SK-N-SH treated with all-trans-retinoic acid at 6 μM for 48 hours (cell line): ENCODE measurements at regions not wholly inside any gene's neighbourhood (a gene's known extent, or its start where the extent isn't known, plus 50 kb on each side); places are given as distances from the start of the nearest gene placed in this dataset.
"Not testable (repeated sequence)": the region's sequence is repeated elsewhere in the genome, so short reads cannot be mapped to it uniquely, and the experiment has no call there.

Experiments
- ATAC-seq: fragments of 200-7000 bp; cut with Tn5 transposase; 3 replicates; pipeline ENCODE4 v1.9.1; 2020; ENCODE audit warnings: mild to moderate bottlenecking, moderate library complexity
- ARNTL ChIP-seq: fragments of 450-650 bp; formaldehyde crosslinking; IDR thresholded peaks from 2 replicates; pipeline ENCODE4 v1.5.0; 2020; ENCODE audit warnings: low read depth, mild to moderate bottlenecking, moderate library complexity, borderline replicate concordance
- BACH2 ChIP-seq: fragments of 250-450 bp; sonication (Bioruptor Pico); IDR thresholded peaks from 2 replicates; pipeline ENCODE4 v1.9.0; 2021; ENCODE audit warnings: mild to moderate bottlenecking, borderline replicate concordance
- CSDC2 ChIP-seq: fragments of 250-450 bp; sonication (Bioruptor Pico); IDR thresholded peaks from 2 replicates; pipeline ENCODE4 v1.5.0; 2020; ENCODE audit warnings: mild to moderate bottlenecking, moderate library complexity
- ESRRG ChIP-seq: fragments of 250-450 bp; sonication (Bioruptor Pico); IDR thresholded peaks from 2 replicates; pipeline ENCODE4 v1.6.1; 2021; ENCODE audit warnings: mild to moderate bottlenecking
- ISL1 ChIP-seq: fragments of 250-450 bp; sonication (Bioruptor Pico); IDR thresholded peaks from 2 replicates; pipeline ENCODE4 v2.1.2; 2022; ENCODE audit warnings: mild to moderate bottlenecking, moderate library complexity
- PPARA ChIP-seq: fragments of 250-450 bp; sonication (Bioruptor Pico); IDR thresholded peaks from 2 replicates; pipeline ENCODE4 v1.5.0; 2020; ENCODE audit warnings: mild to moderate bottlenecking, borderline replicate concordance
- SNAI2 ChIP-seq: fragments of 250-450 bp; sonication (Bioruptor Pico); IDR thresholded peaks from 2 replicates; pipeline ENCODE4 v1.5.0; 2020; ENCODE audit warnings: mild to moderate bottlenecking, moderate library complexity
- TCF4 ChIP-seq: fragments of 250-450 bp; sonication (Bioruptor Pico); IDR thresholded peaks from 2 replicates; pipeline ENCODE4 v1.8.0; 2021; ENCODE audit warnings: mild to moderate bottlenecking, moderate library complexity, borderline replicate concordance
- TOX ChIP-seq: fragments of 250-450 bp; sonication (Bioruptor Pico); IDR thresholded peaks from 2 replicates; pipeline ENCODE4 v1.8.0; 2021; ENCODE audit warnings: mild to moderate bottlenecking, moderate library complexity, borderline replicate concordance
- ZC3H10 ChIP-seq: fragments of 250-450 bp; sonication (Bioruptor Pico); IDR thresholded peaks from 2 replicates; pipeline ENCODE4 v1.5.1; 2021; ENCODE audit warnings: mild to moderate bottlenecking, moderate library complexity
- ZFP3 ChIP-seq: fragments of 250-450 bp; sonication (Bioruptor Pico); IDR thresholded peaks from 2 replicates; pipeline ENCODE4 v1.5.0; 2020; ENCODE audit warnings: mild to moderate bottlenecking, moderate library complexity
- ZFP30 ChIP-seq: fragments of 450-650 bp; formaldehyde crosslinking; IDR thresholded peaks from 2 replicates; pipeline ENCODE4 v1.5.0; 2022; ENCODE audit warnings: mild to moderate bottlenecking, moderate library complexity
- ZNF565 ChIP-seq: fragments of 450-650 bp; formaldehyde crosslinking; conservative IDR thresholded peaks from 2 replicates; pipeline ENCODE4 v1.5.0; 2020; ENCODE audit warnings: low read depth, mild to moderate bottlenecking, moderate library complexity
- ZNF70 ChIP-seq: fragments of 450-650 bp; formaldehyde crosslinking; IDR thresholded peaks from 2 replicates; pipeline ENCODE4 v1.5.0; 2020; ENCODE audit warnings: mild to moderate bottlenecking, moderate library complexity
- ZNF8 ChIP-seq: fragments of 450-650 bp; formaldehyde crosslinking; IDR thresholded peaks from 2 replicates; pipeline ENCODE4 v1.5.0; 2020; ENCODE audit warnings: mild to moderate bottlenecking, moderate library complexity
- TF ChIP-seq, protein P1 (sequence below): fragments of 250-450 bp; sonication (Bioruptor Pico); IDR thresholded peaks from 2 replicates; pipeline ENCODE4 v1.5.0; 2020; ENCODE audit warnings: mild to moderate bottlenecking, moderate library complexity
- TF ChIP-seq, protein P2 (sequence below): fragments of 250-450 bp; sonication (Bioruptor Pico); IDR thresholded peaks from 2 replicates; pipeline ENCODE4 v1.8.0; 2020; ENCODE audit warnings: mild to moderate bottlenecking, moderate library complexity, borderline replicate concordance
- TF ChIP-seq, protein P3 (sequence below): fragments of 250-450 bp; sonication (Bioruptor Pico); IDR thresholded peaks from 2 replicates; pipeline ENCODE4 v1.8.0; 2021; ENCODE audit warnings: low read depth, mild to moderate bottlenecking, moderate library complexity, borderline replicate concordance
- TF ChIP-seq, protein P4 (sequence below): fragments of 250-450 bp; sonication (Bioruptor Pico); IDR thresholded peaks from 2 replicates; pipeline ENCODE4 v1.5.1; 2021; ENCODE audit warnings: mild to moderate bottlenecking, moderate library complexity
- TF ChIP-seq, protein P5 (sequence below): fragments of 250-450 bp; sonication (Bioruptor Pico); IDR thresholded peaks from 2 replicates; pipeline ENCODE4 v1.5.1; 2020; ENCODE audit warnings: low read depth, mild to moderate bottlenecking, moderate library complexity

DNA sequence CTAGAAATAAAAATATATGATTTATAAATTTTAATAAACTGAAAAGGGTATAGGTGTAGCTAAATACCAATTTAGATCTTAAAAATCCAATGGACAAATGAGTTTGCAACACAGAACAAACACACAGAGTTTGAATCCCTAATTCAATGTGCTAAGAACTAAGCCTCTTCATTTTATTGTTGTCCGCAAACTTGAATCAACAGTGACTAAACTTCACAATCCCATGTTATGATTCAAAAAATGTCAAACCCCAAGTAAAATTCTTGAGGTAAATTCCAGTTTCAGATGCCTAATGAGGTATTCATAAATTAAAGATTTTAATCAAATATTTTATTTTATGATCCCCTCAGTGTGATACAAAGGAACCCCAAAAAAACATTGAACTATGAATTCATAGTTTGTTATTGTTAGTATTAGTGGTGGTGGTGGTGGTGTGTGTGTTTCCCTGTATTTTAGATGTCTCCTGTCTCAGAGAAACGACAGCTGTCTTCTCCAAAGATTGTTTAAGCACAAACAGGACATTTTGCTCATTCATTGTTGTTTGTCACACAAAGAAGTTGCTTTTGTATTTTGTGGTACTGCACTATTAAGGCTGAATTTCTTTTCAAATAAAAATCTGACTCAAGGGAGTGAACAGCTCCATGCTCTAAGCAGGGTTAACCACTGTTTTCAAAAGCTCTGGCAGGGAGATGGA lies 259.8 kb downstream of the OSR1 start:
- TF ChIP-seq, protein P1, sequence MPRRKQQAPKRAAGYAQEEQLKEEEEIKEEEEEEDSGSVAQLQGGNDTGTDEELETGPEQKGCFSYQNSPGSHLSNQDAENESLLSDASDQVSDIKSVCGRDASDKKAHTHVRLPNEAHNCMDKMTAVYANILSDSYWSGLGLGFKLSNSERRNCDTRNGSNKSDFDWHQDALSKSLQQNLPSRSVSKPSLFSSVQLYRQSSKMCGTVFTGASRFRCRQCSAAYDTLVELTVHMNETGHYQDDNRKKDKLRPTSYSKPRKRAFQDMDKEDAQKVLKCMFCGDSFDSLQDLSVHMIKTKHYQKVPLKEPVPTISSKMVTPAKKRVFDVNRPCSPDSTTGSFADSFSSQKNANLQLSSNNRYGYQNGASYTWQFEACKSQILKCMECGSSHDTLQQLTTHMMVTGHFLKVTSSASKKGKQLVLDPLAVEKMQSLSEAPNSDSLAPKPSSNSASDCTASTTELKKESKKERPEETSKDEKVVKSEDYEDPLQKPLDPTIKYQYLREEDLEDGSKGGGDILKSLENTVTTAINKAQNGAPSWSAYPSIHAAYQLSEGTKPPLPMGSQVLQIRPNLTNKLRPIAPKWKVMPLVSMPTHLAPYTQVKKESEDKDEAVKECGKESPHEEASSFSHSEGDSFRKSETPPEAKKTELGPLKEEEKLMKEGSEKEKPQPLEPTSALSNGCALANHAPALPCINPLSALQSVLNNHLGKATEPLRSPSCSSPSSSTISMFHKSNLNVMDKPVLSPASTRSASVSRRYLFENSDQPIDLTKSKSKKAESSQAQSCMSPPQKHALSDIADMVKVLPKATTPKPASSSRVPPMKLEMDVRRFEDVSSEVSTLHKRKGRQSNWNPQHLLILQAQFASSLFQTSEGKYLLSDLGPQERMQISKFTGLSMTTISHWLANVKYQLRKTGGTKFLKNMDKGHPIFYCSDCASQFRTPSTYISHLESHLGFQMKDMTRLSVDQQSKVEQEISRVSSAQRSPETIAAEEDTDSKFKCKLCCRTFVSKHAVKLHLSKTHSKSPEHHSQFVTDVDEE, result no peak
- TF ChIP-seq ZC3H10 (CRISPR knock-in tag), result no peak
- TF ChIP-seq TOX (CRISPR knock-in tag), result no peak
- TF ChIP-seq, protein P2, sequence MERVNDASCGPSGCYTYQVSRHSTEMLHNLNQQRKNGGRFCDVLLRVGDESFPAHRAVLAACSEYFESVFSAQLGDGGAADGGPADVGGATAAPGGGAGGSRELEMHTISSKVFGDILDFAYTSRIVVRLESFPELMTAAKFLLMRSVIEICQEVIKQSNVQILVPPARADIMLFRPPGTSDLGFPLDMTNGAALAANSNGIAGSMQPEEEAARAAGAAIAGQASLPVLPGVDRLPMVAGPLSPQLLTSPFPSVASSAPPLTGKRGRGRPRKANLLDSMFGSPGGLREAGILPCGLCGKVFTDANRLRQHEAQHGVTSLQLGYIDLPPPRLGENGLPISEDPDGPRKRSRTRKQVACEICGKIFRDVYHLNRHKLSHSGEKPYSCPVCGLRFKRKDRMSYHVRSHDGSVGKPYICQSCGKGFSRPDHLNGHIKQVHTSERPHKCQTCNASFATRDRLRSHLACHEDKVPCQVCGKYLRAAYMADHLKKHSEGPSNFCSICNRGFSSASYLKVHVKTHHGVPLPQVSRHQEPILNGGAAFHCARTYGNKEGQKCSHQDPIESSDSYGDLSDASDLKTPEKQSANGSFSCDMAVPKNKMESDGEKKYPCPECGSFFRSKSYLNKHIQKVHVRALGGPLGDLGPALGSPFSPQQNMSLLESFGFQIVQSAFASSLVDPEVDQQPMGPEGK (CRISPR knock-in tag), result no peak
- TF ChIP-seq, protein P3, sequence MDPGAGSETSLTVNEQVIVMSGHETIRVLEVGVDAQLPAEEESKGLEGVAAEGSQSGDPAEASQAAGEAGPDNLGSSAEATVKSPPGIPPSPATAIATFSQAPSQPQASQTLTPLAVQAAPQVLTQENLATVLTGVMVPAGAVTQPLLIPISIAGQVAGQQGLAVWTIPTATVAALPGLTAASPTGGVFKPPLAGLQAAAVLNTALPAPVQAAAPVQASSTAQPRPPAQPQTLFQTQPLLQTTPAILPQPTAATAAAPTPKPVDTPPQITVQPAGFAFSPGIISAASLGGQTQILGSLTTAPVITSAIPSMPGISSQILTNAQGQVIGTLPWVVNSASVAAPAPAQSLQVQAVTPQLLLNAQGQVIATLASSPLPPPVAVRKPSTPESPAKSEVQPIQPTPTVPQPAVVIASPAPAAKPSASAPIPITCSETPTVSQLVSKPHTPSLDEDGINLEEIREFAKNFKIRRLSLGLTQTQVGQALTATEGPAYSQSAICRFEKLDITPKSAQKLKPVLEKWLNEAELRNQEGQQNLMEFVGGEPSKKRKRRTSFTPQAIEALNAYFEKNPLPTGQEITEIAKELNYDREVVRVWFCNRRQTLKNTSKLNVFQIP (CRISPR knock-in tag), result no peak
- TF ChIP-seq, protein P4, sequence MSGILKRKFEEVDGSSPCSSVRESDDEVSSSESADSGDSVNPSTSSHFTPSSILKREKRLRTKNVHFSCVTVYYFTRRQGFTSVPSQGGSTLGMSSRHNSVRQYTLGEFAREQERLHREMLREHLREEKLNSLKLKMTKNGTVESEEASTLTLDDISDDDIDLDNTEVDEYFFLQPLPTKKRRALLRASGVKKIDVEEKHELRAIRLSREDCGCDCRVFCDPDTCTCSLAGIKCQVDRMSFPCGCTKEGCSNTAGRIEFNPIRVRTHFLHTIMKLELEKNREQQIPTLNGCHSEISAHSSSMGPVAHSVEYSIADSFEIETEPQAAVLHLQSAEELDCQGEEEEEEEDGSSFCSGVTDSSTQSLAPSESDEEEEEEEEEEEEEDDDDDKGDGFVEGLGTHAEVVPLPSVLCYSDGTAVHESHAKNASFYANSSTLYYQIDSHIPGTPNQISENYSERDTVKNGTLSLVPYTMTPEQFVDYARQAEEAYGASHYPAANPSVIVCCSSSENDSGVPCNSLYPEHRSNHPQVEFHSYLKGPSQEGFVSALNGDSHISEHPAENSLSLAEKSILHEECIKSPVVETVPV (CRISPR knock-in tag), result no peak
- TF ChIP-seq PPARA (CRISPR knock-in tag), result no peak
- no peak for TF ChIP-seq ZFP30 (CRISPR knock-in tag)
- no peak for TF ChIP-seq ARNTL (CRISPR knock-in tag)
- no peak for ATAC-seq

DNA sequence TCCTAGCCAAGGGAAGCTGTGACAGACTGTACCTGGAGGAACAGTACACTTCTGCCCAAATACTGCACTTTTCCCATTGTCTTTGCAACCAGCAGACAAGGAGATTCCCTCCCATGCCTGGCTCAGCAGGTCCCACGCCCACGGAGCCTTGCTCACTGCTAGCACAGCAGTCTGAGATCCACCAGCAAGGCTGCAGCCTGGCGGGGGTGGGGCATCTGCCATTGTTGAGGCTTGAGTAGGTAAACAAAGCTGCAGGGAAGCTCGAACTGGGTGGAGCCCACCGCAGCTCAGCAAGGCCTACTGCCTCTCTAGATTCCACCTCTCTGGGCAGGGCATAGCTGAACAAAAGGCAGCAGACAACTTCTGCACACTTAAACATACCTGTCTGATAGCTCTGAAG lies 268.9 kb downstream of the OSR1 start:
- not testable (repeated sequence) for ATAC-seq

DNA sequence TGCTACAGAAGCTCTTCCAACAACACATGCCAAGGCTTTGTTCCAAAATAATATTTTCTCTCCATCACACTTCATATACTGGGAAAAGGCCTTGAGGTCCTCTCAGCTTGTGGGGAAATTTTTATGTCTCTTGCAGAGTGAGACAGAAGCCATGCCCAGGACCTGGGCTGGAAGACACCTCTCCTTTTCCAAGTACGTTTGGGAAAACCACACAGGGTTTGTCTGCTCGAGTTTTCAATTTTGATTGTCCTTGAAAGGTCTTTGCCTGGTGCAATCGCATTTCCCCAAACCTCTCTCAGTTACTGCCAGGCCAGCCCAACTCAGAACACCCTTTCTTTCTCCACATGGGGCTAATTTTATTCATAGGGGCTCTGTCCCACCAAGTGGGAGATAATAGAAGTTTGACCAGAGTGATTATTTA lies 272.2 kb downstream of the OSR1 start:
- TF ChIP-seq ZFP30 (CRISPR knock-in tag) (no peak), ZFP3 (CRISPR knock-in tag) (no peak), ISL1 (no peak), ZNF70 (CRISPR knock-in tag) (no peak), BACH2 (CRISPR knock-in tag) (no peak), PPARA (CRISPR knock-in tag) (no peak), ESRRG (CRISPR knock-in tag) (no peak), TOX (CRISPR knock-in tag) (no peak), SNAI2 (CRISPR knock-in tag) (no peak)
- TF ChIP-seq, protein P5, sequence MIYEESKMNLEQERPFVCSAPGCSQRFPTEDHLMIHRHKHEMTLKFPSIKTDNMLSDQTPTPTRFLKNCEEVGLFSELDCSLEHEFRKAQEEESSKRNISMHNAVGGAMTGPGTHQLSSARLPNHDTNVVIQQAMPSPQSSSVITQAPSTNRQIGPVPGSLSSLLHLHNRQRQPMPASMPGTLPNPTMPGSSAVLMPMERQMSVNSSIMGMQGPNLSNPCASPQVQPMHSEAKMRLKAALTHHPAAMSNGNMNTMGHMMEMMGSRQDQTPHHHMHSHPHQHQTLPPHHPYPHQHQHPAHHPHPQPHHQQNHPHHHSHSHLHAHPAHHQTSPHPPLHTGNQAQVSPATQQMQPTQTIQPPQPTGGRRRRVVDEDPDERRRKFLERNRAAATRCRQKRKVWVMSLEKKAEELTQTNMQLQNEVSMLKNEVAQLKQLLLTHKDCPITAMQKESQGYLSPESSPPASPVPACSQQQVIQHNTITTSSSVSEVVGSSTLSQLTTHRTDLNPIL (CRISPR knock-in tag), result no peak
- TF ChIP-seq, protein P4 (CRISPR knock-in tag), result no peak

DNA sequence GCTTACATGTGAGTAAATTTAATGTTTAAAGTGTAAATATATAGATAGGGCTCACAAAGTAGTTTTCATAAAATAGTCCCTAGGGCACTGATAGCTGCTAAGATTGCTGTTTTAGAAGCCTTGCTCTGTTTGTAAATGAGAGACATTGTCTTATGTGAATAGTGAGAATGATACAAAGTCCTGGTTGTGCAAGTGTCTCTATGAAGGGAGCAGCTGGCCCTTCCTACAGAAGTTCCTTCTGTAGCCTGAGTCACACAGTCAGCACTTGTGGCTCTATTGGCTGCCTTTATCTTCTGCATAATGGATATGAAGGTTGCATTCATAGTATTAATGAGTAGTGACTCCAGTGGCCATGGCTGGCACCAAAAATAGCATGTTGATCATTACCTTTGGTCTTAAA lies 279.7 kb downstream of the OSR1 start:
- no peak for ATAC-seq
- no peak for TF ChIP-seq ISL1
- no peak for TF ChIP-seq BACH2 (CRISPR knock-in tag)
- no peak for TF ChIP-seq ARNTL (CRISPR knock-in tag)
- TF ChIP-seq ZFP30 (CRISPR knock-in tag), result no peak
- TF ChIP-seq ZNF565 (CRISPR knock-in tag), result no peak
- no peak for TF ChIP-seq TCF4 (CRISPR knock-in tag)
- TF ChIP-seq ZNF8 (CRISPR knock-in tag), result no peak
- no peak for TF ChIP-seq TOX (CRISPR knock-in tag)
- TF ChIP-seq ZC3H10 (CRISPR knock-in tag), result no peak
- no peak for TF ChIP-seq CSDC2 (CRISPR knock-in tag)
- TF ChIP-seq, protein P1, result no peak

More for the DNA sequence above, 272.2 kb downstream of the OSR1 start:
- no peak for ATAC-seq
